SU-DHL-6 (cell line): ENCODE measurements at regions not wholly inside any gene's neighbourhood (a gene's known extent, or its start where the extent isn't known, plus 50 kb on each side); places are given as distances from the start of the nearest gene placed in this dataset.

Experiments
- H2AFZ ChIP-seq: fragments of 200-600 bp; sonication (generic); 2 replicates; pipeline ENCODE4 v1.6.1; 2014; ENCODE audit warnings: low read depth, mild to moderate bottlenecking, moderate library complexity, mixed read lengths, antibody characterized with exemption, low read length; ENCODE audit not compliant: severe bottlenecking
- H3F3A ChIP-seq: fragments of 200-600 bp; shearing (Covaris generic); 2 replicates; pipeline ENCODE4 v1.6.0; 2016; ENCODE audit warnings: antibody characterized with exemption, mild to moderate bottlenecking; ENCODE audit not compliant: insufficient read depth
- H3K27ac ChIP-seq: fragments of 200-600 bp; sonication (generic); 2 replicates; pipeline ENCODE4 v1.5.1; 2016; ENCODE audit warnings: low read depth, mild to moderate bottlenecking, low read length, moderate library complexity, mixed read lengths
- H3K27me3 ChIP-seq: fragments of 200-600 bp; sonication (generic), shearing (Covaris generic); 2 replicates; pipeline ENCODE4 v1.6.0; 2014; ENCODE audit warnings: mild to moderate bottlenecking, low read length
- H3K36me3 ChIP-seq: fragments of 200-600 bp; sonication (generic); 2 replicates; pipeline ENCODE4 v1.6.1; 2014; ENCODE audit warnings: mild to moderate bottlenecking, low read length, mixed read lengths
- H3K4me2 ChIP-seq: fragments of 300-600, 200-600 bp; shearing (Covaris generic), sonication (generic); 2 replicates; pipeline ENCODE4 v1.6.0; 2014; ENCODE audit warnings: low read length, low read depth, mild to moderate bottlenecking; ENCODE audit not compliant: poor library complexity, severe bottlenecking
- H3K4me3 ChIP-seq: fragments of 200-600 bp; sonication (generic); 2 replicates; pipeline ENCODE4 v1.5.1; 2014; ENCODE audit warnings: antibody characterized with exemption, low read length, mild to moderate bottlenecking, mixed read lengths; ENCODE audit not compliant: insufficient read depth, poor library complexity, severe bottlenecking
- H3K79me2 ChIP-seq: fragments of 200-600 bp; sonication (generic); 2 replicates; pipeline ENCODE4 v1.6.1; 2014; ENCODE audit warnings: mild to moderate bottlenecking, low read length, moderate library complexity; ENCODE audit not compliant: insufficient read depth
- H3K9ac ChIP-seq: fragments of 200-600 bp; sonication (generic); 2 replicates; pipeline ENCODE4 v1.7.0; 2014; ENCODE audit warnings: mild to moderate bottlenecking, low read length
- H3K9me2 ChIP-seq: fragments of 200-600 bp; sonication (generic); replicated peaks from 2 replicates; pipeline ENCODE4 v1.6.1; 2014; ENCODE audit warnings: low read length; ENCODE audit not compliant: insufficient read depth
- H3K9me3 ChIP-seq: fragments of 200-600 bp; sonication (generic); 2 replicates; pipeline ENCODE4 v1.6.1; 2014; ENCODE audit warnings: low read length, mixed read lengths; ENCODE audit not compliant: insufficient read depth
- H4K20me1 ChIP-seq: fragments of 200-600 bp; sonication (generic); 2 replicates; pipeline ENCODE4 v1.6.1; 2014; ENCODE audit warnings: low read depth, mild to moderate bottlenecking, antibody characterized with exemption, low read length, moderate library complexity, mixed read lengths
- CTCF ChIP-seq: fragments of 200-600 bp; sonication (generic); IDR thresholded peaks from one replicate; pipeline ENCODE4 v1.5.1; 2017; ENCODE audit warnings: antibody characterized with exemption, mild to moderate bottlenecking, low read length, moderate library complexity; ENCODE audit not compliant: insufficient read depth, poor library complexity, severe bottlenecking
- EZH2phosphoT487 ChIP-seq: fragments of 200-600 bp; sonication (generic), shearing (Covaris generic); conservative IDR thresholded peaks from 2 replicates; pipeline ENCODE4 v1.6.1; 2018; ENCODE audit warnings: mild to moderate bottlenecking, antibody characterized with exemption, low read length, moderate library complexity, mixed read lengths

GRCh38 chr16:65538976-65539375 is 417.1 kb upstream of the CDH11 start:
- no peak overlapping the region for H3K9ac ChIP-seq
- H3K9me2 ChIP-seq, result no peaks in the 10 kb centered on the region
- H3K9me3 ChIP-seq, result no peaks in the 10 kb centered on the region
- no peaks in the 10 kb centered on the region for H3K79me2 ChIP-seq
- no peak overlapping the region for H3K4me2 ChIP-seq
- no peaks in the 10 kb centered on the region for H4K20me1 ChIP-seq
- no peak overlapping the region for H2AFZ ChIP-seq
- H3K36me3 ChIP-seq, result no peaks in the 10 kb centered on the region
- H3K27ac ChIP-seq, result no peak overlapping the region
- no peaks in the 10 kb centered on the region for H3K27me3 ChIP-seq
- H3K4me3 ChIP-seq, result no peak overlapping the region
- no peak for TF ChIP-seq CTCF
- no peak for TF ChIP-seq EZH2phosphoT487
- no peaks in the 10 kb centered on the region for H3F3A ChIP-seq

GRCh38 chr16:65537336-65537735 is 415.5 kb upstream of the CDH11 start:
- no peaks in the 10 kb centered on the region for H3F3A ChIP-seq
- H2AFZ ChIP-seq, result no peak overlapping the region
- no peak overlapping the region for H3K4me3 ChIP-seq
- no peaks in the 10 kb centered on the region for H4K20me1 ChIP-seq
- no peak for TF ChIP-seq EZH2phosphoT487
- no peak for TF ChIP-seq CTCF
- H3K27ac ChIP-seq, result no peak overlapping the region
- H3K27me3 ChIP-seq, result no peaks in the 10 kb centered on the region
- H3K79me2 ChIP-seq, result no peaks in the 10 kb centered on the region
- no peak overlapping the region for H3K4me2 ChIP-seq
- no peaks in the 10 kb centered on the region for H3K36me3 ChIP-seq
- H3K9ac ChIP-seq, result no peak overlapping the region
- no peaks in the 10 kb centered on the region for H3K9me3 ChIP-seq
- no peaks in the 10 kb centered on the region for H3K9me2 ChIP-seq

GRCh38 chr16:65534121-65534528 is 412.3 kb upstream of the CDH11 start:
- Histone ChIP-seq H3K27ac (no peak overlapping the region), H3K79me2 (no peaks in the 10 kb centered on the region), H2AFZ (no peak overlapping the region), H3K9ac (no peak overlapping the region), H3K9me2 (no peaks in the 10 kb centered on the region), H3F3A (no peaks in the 10 kb centered on the region), H4K20me1 (no peaks in the 10 kb centered on the region), H3K4me2 (no peak overlapping the region), H3K4me3 (no peak overlapping the region), H3K36me3 (no peaks in the 10 kb centered on the region), H3K27me3 (no peaks in the 10 kb centered on the region), H3K9me3 (no peaks in the 10 kb centered on the region)
- TF ChIP-seq CTCF (no peak), EZH2phosphoT487 (no peak)
